GM19351 (cell line): ENCODE measurements at regions not wholly inside any gene's neighbourhood (a gene's known extent, or its start where the extent isn't known, plus 50 kb on each side); places are given as distances from the start of the nearest gene placed in this dataset.

Experiments
- ATAC-seq: cut with Tn5 transposase; IDR thresholded peaks from one replicate; pipeline ENCODE4 v1.9.1; 2021; ENCODE audit warnings: mild to moderate bottlenecking, moderate library complexity; ENCODE audit not compliant: unreplicated experiment

DNA sequence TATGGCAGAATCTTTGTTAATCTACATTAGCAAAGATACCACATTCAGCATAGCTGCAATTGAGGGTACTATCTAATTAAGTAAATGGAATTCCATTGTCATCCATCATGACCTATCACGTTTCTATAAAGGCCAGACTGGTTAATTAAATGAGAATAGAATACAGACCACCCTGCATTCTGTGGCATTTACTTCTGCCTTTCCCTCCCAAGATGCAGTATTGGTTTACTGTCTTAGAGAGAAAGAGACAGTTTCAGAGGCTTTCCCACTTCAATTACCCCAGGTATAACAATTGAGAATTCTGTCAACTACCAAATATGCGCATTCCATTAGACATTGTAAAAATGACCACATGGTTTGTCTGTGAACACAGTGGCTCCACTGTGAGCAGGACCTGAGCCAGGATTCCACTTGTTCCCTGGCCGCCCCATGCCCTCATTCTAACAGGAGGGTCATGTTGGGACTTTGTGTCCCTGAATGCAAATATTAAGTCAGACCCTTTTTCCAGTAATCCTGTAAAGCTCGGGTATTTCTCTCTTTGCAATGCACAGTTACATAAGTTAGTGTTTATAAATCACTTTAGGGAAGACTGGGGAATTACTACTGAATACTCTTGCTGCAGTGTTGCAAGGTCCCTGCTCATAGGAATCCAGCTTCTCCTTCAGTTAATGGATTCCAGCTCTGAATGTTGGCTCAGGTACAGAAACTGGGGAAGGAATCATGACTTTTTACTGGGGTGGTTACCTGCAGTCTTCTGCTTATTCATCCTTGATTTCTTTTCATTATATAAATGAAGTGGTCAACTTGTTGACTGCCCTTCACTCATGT is 261.0 kb downstream of the PDGFC start:
- no peak for ATAC-seq

DNA sequence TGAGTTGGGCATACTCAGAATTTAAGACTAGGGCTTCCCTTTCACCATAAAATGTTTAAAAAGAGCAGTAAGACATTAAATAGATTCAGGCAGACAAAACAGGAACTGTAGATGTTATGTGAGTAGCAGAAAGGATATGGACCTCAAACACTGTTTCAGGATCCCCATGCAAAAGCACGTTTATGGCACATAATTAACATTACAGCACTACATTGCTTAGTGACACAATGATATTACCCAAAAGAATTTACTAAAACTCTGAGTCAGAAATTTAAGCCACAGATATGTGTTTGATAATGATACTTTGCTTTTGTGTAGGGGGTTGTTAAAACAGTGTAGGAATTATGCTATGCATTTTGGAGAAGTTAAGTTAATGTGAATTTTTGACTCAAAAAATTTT is 266.3 kb downstream of the PDGFC start:
- no peak for ATAC-seq

DNA sequence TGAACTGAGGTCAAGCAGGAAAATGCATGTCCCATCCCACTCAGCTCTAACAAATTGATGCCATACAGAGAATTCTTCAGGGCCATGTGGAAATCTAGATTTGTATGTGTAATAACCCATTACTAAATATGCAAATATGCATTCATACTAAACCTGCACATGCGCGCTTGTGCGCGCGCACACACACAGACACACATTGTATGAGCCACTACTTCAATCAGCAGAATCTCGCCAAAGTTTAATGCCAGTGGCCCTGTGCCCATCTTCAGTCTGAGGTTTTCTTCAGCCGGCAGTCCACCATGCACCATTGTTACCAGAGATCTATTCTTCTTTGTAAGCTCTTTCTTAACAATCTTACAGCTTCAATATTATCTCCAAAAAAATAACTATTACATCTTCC is 276.4 kb downstream of the PDGFC start:
- no peak for ATAC-seq

DNA sequence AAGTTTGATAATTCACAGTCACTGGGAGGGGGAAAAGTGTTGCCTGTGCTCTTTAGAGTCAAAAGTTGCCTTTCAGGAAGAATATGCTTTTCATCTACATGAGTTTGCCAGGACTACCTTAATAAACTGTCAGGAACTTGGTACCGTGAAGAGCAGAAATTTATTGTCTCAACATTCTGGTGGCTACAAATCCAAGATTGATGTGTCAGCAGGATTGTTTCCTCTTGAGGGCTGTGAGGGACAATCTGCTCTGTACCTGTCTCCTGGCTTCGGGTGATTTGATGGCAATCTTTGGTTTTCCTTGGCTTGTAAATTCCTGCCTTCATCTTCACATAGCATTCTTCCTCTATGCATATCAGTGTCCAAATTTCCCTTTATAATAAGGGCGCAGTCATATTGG is 277.2 kb downstream of the PDGFC start:
- ATAC-seq = no peak

DNA sequence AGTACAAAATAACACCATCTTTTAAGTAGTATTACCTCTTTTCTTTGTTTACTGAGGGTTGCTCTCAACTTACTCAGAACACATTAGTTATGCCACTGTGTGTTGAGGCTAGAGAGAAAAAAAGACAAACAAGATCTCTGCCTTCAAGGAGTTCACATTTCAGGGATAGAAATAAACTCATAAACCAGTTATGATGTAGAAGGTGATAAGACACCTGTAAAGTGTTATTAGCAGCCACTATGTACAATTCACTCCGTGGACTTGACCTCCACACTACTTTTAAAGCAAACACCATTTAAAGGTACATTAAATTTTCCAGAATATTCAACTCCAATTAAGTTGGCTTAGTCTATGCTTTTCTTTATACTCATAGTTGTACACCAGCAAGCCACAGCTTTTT is 278.0 kb downstream of the PDGFC start:
- ATAC-seq = no peak

DNA sequence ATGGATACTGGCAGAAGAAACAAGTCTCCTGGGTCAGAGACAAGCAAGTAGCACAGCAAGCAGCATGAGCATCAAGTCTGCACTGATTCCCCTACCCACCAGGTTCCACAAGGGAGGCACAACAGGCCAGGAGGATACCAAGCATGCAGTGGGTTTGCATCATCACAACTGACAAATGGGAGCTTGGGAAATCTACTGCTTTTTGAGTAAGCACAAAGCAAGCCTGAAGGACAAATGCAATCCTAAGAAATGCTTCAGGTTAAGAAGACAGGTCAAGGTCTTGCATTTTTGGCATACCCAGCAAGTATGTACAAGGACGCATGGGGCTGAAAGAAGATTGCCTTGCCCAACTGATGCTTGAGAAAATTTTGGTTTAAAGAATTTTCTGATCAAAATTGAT is 279.6 kb downstream of the PDGFC start:
- no peak for ATAC-seq

DNA sequence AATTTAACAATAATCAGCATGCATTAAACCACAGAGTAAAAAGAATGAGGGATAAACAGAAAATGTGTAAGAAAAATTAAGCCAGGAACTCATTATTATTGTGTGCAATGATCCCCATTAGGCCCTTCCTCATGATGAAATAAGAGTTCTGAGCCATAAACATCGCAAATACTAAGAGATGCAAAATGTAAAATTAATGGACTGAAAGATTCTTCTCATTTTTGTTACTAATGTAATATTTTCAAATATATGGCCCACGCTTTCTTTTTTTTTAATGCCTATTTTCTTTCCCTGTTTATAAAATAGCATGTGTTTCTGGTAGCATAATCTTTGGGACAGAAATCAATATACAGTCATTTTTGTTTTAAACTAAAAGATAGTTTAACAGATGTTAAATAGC is 281.0 kb downstream of the PDGFC start:
- no peak for ATAC-seq

DNA sequence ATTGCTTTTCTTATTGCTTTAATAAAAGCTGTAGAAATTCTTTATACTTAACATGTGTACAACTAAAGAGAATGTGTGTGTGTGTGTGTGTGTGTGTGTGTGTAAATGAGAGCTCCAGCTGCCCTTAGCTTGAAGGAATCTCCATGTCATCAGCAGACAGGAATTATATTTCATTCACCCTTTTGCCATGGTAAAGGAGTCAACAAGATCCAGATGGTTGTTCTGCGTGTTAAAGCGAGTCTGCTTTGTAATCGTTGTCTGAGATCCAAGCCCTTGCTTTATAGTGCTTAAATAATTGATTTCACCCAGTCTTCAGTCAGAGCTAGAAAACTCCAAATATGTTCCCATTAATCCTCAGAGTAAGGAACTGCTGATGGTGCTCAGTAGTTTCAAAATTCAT is 285.5 kb downstream of the PDGFC start:
- ATAC-seq = no peak

DNA sequence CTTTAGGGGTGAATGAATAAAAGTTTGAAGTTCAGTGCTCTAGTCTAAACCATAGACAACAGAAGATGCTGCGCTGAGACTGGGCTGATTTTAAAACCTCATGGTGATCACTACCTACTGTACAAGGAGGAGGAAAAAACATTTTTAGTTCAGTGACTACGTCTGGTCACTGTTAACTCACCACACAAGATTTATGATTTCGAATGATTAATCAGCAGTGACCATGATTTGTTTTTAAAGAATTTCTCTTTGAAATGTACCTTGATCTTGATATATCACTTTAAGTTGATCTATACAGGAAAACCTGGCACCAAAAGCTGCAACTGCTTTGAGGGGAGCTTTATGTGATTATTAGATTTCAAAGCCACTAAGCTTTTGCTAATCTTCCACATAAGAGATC is 286.3 kb downstream of the PDGFC start:
- no peak for ATAC-seq

DNA sequence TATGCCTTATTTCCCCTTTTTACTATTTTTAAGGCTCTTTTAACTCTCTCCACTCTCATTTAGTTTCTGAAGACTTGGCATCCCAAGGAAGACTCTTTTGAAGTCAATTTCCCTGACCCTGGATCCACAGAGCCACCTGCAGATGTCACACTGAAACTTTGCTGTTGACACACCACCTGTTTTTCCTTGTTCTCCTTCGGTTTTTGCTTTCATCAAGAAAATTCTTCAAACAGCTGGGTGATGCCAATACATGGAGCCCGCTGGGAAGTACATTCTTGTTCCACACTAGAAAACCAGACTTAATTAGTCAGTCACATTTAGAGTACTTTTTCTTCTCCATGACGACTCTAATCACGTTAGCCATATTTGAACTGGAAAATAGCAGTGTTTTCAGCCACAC is 293.9 kb downstream of the PDGFC start:
- ATAC-seq = no peak

DNA sequence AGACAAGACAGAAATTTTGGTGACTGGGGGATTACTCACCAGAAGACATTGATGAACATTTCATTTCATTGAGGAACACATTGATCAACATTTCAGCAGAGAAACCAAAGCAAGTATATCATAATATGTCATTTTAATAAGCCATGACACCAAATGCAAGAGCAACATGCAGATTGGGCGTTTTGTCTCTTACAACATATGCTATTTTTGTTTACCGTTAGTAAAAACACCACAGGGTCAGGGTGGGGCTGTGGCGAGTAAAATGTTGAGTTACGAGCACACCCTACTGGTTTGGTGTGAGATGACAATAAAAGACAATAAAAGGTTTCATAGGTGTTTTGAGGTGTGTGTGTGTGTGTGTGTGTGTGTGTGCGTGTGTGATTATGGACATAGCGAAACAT is 294.5 kb downstream of the PDGFC start:
- no peak for ATAC-seq

DNA sequence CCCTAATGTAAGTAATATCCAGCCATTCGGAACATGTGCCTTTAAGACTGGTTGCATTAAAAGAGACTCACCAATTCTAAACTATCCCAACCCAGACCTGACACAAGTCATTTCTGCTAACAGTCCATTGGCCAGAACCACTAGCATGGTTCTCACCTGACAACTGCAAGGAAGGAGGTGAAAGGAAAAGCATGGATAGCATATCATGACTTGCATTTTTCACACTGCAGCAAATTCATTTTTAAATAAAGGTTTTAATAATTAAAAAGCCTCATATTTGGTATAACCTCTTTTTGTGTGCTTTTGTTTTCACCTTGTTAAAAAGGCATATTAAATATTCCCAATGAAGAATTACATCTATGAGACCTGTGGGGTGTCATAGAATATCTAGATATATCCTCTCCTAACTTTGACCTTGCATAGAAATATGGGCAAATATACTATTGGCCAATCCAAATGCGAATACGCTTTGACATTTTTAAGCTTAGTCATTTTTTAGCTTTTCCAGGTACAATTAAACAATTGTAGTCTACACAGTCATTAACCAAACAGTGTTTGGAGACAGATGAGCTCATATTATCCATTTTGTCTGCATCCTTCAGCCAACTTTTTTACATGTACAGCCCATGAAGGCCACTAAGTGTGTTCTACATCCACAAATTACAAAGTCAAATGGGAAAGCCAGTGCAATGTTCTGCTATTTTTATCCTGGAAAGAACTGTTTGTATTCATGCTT is 295.3 kb downstream of the PDGFC start:
- no peak for ATAC-seq

DNA sequence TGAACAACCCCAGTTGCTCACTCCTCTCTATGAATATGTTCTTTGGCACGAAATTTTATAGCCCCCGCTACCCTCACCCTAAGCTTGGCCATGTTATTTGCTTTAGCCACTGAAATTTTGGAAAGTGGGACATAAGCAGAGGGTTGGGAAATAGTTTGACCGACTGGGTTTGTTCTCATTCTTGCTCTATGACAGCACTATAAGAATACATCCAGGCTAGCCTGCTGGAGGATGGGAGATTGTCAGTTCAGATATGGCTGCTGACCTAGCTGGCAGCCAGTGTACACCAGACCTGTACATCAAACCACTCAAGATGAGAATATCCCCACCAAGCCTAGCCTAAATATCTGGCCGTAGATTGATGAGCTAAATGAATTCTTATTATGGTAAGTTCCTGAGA is 298.1 kb downstream of the PDGFC start:
- no peak for ATAC-seq

DNA sequence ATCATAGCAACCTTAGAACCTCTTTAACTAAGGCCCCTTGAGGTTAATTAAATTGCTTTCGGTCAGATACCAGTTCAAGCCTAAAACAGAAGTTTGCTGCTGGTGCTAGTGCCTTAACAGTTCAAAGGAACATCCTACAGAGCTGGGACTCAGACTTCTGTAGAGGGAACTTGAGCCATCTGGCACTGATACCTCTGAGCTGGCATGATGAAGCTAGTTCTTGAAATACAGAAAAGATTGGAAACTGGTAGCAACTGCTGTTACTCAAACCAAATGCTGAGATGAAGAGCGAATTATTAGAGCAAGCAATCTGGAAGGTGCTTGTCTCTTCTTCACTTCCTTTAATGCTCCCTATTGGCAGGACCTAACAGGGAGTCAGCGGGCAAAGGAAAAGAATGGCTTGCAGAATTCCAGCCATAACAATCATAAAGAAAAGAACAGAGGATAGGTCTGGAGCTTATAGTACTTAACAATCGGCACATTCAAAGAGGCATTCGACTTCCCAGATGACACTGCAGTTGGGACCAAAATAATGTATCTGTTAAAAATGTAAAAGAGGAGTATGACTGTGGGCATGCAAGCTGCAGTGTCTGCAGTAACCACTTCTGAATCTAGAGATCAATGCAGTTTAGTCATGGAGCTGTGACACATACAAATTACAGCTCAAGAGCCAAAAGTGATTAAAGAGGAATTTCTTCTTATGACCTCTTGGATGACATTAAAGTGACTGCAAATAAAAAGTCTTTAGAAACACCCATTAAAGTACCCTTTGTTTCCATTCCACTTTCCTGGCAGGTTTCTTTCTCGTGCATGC is 298.9 kb downstream of the PDGFC start:
- no peak for ATAC-seq

DNA sequence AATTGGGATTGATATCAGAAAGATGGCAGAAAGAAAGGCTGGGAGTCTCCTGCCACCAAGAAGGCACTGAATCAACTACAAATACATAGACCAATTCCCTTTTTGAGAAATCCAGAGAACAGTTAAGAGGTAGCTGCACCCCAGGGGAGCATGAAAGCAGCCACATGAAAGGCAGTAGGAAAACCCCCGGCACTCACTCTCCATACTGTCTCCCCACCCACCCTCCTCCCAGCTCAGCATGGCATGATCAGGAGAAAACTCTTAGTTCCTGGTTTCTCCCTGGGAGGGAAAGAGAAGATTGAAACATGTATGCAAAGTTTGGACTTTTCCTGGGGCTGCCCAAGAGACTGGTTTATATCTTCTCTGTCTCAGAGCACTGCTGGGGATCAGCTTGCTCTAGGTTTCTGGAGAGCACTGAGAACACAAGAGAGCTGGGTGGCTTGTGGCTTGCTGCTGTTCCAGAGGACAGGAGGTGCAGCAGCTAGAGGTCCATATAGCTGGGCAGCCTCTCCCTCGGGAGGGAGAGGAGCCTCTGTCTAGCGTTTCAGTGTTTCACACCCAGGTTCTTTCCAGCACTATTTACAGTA is 305.7 kb downstream of the PDGFC start:
- no peak for ATAC-seq

DNA sequence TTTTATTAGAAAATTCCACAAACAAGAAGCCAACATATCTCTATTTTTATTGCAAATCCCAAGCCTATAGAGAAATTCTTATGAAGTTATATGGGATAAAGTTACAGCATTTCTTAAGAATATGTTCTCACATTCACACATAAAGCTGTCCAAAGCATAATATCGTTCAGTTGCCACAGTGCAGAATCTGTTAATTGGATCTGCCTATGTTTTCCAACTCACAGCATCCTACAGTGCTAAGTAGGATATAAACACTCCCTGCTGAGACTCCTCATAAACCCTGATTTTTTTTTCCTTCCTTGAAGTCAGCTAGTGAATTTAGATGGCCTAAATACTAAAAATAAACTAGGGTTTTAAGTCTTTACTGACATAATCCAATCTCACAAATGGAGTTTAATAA is 307.9 kb downstream of the PDGFC start:
- ATAC-seq = no peak

DNA sequence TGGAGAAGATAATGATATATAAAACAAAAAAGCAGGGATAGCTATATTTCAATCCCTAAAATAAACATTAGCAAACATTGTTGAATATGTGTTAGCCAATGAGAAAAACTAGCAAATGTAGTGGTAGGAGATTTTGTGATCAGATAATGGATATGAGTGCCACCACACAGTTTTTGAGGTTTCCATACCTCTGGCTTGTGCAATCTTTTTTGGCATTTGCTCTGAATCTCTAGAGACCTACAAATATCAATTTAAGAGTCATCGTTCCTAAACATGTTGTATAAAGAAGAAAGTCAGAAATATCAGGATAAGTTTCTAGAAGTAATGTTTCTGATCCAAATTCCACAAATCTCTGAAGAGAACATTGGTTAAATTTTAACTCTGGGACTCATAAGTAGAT is 308.7 kb downstream of the PDGFC start:
- ATAC-seq = no peak

DNA sequence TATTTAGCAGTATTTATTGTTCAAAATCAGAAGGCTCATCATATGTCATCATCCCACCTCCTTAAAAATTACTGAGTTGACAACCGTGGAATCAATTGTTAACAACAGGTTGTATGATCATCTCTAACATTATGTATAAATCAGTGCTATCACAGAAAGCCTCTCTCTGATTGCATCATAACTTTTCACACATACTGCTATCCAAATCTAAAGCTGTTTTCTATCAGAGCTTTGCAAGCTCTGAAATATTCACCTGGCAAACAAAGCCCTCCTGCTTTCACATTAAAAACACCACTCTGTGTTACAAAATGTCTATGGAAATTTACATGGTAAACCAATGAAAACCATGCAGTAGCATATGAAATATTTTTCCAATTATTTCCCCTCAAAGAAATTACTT is 310.0 kb downstream of the PDGFC start:
- no peak for ATAC-seq

DNA sequence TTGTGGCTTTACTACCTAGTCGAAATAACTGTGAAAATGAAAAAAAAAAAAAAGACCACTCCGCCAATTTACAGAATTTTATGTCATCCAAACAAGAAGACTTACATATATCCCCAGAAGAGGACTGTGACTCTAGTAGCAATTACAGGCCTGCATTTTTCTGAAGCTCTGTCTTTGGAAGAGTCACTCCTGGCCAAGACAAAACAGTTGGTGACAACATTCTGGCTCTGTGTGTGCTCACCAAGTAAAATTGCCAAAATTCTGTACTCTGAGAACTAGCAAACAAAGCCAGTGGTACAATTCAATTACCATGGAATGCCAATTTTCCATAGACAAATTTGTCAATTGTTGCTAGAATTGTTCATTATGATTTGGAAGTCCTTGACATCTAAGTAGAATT is 311.1 kb downstream of the PDGFC start:
- ATAC-seq = no peak

DNA sequence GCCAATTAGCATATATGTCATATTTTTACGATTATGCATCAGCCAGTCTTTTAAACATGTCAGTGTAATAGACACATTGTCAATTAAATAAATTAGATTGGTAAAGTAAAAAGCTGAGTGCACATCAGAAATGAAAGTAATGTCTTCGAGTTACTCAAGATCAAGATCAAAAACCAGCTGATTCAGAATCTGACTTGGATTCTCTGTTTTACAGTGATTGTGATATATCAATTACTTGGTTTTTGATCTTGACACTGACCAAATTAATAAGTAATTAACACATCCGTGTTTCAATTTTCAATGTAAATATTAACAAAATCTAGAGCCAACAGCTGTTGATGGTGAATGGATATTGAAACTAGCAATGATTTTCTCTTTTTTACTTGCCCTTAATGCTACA is 311.6 kb downstream of the PDGFC start:
- no peak for ATAC-seq

DNA sequence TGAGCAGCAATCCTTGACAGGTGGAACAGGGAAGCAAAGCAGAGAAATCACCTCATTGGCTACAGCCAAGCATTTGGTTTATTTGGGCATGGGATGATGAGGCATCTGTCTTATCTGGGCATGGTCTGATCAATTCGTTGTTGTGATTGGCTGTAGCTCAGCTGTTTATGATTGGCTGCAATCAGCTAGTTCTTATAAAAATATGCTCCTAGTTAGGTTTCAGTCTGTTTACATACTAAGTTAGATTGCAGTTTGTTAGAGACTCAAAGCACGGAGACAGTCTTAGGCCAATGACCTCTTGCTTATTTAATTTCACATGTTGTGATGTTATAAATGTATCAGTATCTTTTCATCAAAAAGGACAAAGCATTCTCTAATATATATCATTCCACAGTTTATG is 312.0 kb downstream of the PDGFC start:
- ATAC-seq = no peak
